Stimulated activated CD4-positive, alpha-beta T cell treated with anti-CD3 and anti-CD28 coated beads, Interleukin-2, amount 100 ng/mL, for 24 hours (primary cell): ENCODE measurements at regions not wholly inside any gene's neighbourhood (a gene's known extent, or its start where the extent isn't known, plus 50 kb on each side); places are given as distances from the start of the nearest gene placed in this dataset.
"Not testable (repeated sequence)": the region's sequence is repeated elsewhere in the genome, so short reads cannot be mapped to it uniquely, and the experiment has no call there.

Experiments
- DNase-seq, 2 donors: peaks; one replicate each; pipeline ENCODE4 v3.0.0-alpha.2; 2020

DNA sequence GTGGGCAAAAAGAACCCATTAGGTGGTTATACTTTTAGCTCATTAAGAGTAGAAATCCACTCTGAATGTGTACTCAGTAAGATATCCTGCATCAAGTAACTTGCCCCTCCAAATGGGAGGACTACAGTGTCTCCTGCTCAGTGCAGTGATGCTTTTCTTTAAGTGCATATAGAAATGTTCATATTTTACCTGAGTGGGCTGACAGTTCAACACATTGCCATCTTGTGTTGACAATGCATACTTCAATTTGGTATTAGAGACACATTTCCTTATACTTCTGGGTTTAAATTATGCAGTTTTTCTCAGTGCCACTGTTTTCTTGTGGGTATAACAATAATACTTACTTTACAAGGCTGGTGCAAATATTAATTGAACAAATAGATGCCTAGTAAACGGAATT is 318.6 kb upstream of the TMPRSS15 start:
- no peak for DNase-seq

DNA sequence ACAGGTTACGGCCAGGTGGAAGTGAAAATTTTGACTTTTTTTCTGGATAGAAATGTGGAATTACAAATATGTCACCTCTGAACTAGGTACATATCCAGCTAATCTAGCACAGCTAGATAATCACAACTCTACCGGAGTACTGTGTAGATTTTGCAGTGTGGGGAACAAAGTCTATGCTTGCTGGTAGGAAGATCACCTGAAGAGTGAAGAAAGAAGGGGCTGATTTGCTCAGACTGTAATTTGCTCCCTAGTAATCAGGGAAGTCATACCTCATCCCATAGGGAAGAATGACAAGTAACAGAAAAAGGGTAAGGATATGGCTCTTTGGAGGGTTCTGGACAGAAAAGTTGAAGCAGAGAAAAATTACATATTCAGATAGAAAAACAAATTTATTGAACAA is 319.6 kb upstream of the TMPRSS15 start:
- DNase-seq: no peak

DNA sequence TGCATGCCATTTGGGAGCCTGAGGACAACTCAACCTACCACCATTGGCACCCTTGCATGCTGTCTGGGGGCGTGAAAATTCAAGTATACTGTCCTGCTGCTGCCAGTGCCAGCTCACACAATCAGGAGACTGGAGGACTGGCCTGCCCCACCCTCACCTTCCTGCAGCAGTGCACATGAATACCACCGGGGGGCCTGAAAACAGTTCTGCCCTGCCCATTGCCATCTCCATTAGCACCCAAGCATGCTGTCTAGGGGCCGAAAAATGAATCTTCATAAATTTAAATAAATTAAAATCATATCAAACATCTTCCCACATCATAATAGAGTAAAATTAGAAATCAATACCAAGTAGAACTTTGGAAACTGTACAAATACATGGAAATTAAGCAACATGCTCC is 322.1 kb upstream of the TMPRSS15 start:
- no peak for DNase-seq

DNA sequence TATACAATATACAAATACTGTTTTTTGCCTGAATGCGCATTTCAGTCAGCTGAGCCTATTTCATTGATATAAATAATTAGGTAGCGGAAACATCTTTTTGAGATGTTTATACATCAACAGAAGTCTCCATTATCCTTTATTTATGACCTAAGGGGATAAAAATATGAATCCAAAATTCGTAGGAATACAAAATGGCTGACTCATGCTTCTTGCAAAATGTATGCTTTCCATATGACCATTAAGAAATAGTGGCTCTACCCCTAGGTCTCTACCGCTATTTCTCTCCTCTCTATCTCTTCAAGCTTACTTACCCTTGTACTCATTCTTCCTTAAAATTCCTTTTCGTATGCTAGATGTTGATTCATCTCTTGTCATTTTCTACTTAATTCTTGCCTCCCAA is 338.4 kb upstream of the TMPRSS15 start:
- DNase-seq: no peak

- no peak for DNase-seq
Observed at GRCh38 chr21:18743531-18743930, 339.9 kb upstream of the TMPRSS15 start.

DNA sequence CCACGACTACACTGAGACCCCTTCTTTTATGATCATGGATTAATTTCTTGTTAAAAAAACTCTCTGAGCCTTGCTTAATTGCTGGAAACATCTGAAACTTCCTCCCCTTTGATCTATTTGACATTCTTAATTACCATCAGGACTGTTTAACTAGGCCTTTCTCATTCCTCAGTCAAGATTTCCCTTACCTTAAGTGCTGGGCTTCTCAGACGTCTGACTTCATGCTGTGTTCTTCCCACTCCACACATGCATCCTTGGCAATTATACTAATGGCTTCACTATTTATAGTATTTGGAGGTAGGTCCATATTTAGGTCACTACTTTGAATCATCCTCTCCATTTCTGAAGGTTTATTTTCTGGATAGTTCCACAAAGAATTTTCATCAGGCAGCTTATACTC is 341.3 kb upstream of the TMPRSS15 start:
- no peak for DNase-seq

DNA sequence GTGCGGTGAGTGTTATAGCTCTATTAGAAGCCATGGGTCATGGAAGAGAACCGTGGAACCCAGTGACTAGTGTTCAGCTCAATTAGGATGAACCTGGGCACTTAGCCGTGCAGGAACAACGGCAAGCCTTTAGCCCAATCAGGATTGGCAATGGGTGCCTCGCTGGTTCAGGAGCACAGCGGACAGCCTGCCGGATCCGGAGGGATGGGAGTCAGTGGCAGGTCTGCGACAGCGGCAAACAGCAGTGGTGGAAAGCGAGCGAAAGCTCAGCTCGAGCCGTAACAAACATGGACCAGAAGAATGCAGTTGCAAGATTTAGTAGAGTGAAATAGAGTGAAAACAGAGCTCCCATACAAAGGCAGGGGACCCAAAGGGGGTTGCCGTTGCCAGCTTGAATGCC is 349.3 kb upstream of the TMPRSS15 start:
- DNase-seq: not testable (repeated sequence)

DNA sequence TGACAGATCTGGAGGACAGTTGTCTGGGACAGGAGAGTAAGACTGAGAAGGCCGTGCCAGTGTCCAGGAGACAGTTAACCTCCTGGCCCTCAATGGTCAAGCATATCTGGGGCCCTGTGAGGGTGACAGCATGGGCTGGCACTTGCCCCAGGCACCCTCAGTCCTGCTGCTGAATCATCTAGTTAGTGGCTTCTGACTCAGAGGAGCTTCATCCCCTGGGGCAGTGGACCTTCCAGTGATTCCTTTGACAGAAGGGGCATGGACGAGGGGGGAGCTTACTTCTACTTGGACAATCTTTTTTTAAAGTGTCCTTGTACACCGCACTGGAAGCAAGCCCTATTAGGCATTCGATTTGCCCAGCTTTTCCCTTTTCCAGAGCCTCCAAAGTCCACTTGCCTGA is 352.7 kb upstream of the TMPRSS15 start:
- DNase-seq: not testable (repeated sequence)

DNA sequence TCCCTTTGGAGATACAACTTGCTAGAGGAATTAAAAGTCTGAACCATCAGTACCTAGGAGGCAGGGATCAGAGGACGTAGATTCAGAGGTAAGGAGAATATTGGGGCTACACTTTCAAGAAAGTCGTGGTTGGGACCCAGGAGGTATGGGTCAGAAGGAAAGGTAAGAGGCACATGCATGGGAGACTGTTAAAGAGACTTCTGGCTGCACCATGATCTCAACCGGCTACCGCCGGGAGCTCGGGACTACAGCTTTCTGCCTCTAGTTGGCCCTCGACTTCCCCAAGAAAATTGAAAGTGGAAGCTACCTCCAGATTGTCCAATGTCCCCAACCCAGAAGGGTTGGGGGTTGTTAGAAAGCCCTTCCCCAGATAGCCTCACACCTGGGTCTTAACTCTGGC is 355.7 kb upstream of the TMPRSS15 start:
- DNase-seq: no peak

GRCh38 chr21:18759751-18760161 is 356.2 kb upstream of the TMPRSS15 start:
- DNase-seq: no peak

DNA sequence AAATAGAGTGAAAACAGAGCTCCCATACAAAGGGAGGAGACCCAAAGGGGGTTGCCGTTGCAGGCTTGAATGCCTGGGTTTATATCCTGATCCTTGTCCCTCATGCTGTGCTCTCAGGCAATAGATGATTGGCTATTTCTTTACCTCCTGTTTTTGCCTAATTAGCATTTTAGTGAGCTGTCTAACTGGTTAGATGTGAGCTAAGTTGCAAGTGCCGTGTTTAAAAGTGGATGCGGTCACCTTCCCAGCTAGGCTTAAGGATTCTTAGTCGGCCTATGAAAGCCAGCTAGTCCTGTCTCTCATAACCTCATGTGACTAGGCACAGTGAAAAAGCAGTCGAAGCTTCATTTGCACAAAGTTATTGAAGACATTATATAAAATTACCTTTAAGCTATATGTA is 356.7 kb upstream of the TMPRSS15 start:
- DNase-seq: no peak

- no peak for DNase-seq
Observed at GRCh38 chr21:18764720-18765119, 361.1 kb upstream of the TMPRSS15 start.

- DNase-seq: no peak
Observed at GRCh38 chr21:18769599-18769998, 366.0 kb upstream of the TMPRSS15 start.

DNA sequence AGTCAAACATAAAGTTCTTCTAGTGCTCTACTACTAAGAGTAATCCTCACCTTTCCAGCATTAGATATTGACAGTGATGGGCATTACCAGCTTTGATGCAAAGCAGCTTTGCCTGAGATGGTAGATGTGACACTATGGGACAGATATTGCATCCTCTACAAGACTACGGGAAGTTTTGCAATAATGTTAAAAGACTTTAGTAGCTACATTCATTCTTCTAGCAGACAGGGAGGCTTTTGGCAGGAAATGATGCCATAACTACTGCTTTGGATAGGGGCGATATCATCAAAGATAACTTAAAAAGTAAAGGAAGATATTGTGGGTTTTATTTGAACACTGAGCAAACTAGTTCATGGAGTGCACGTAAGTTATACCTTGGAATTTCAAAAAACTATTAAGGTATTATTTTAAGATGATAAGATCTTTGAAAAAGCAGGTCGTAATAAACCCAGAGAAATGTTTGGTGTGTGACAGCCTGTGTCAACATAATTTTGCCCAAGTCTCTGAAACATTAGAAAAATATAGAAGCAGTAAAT is 368.3 kb upstream of the TMPRSS15 start:
- DNase-seq: no peak

DNA sequence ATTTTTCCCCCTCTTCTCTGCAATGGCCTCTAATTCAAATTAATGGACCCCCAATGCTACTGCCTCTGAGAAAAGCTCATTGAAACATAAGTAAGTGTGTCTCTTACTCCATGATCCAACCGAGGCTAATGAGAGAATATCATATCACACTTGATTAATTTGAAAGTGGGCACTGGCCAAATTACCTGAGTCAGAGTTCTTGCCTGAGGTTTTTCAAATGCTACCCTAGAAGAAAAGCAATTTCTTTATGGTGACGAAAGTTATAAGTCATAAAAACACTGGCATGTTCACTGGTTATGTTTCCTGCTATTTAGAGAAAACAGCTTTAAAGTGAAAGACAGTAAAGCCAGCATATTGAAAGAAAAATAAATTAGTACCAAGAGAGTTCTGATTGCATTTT is 368.8 kb upstream of the TMPRSS15 start:
- no peak for DNase-seq

DNA sequence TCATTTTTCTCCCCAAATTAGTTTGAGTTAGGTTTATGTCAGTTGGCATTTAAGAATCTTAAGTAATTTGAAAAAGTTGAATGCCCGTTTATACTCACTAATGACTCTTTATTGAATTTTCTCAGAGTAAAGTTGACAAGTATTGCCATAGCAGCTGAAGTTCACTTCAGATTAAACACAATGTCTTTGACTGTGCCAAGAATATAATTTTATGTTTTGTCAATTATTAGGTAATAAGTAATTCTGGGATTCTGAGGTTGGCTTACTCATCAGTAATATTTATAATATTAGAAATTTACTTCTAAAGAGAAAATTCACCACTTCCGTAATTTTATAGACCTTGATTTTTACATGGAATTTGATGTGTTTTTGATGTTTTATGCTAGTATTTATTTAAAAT is 369.3 kb upstream of the TMPRSS15 start:
- DNase-seq: no peak

- no peak for DNase-seq
Observed at GRCh38 chr21:18776936-18777335, 373.4 kb upstream of the TMPRSS15 start.

DNA sequence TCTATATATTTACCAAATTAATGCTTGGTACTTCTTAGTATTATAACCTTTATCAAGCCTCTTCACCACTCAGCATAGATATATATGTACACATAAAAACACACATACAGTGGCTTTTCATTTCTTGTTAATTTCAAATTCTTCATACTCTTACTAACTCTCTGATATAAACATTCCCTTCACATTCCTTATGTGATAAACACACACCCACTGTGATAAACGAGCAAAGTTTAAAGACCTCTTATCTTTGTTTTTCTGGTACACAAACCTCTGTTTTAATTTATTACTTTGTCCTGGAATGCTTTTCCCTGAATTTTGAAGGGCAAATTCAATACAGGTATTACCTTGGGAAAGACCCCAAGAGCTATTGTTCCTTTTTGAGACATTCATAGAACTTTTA is 379.1 kb upstream of the TMPRSS15 start:
- no peak for DNase-seq

DNA sequence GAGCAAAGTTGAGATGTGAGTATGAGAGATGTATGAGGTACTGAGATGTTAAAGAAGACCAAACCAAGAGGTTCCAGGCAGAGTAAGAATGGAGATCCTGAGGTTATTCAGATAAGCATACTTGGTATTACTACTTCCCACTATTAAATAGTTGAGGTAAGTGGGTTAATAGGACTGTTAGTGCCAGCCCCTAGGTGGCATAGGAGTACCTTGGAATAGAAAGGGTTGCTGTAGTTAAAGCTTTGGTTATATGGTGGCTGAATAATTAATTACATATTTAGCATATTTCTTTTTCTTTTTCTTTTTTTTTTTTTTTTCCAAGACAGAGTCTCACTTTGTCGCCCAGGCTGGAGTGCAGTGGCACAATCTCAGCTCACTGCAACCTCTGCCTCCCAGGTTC is 397.9 kb upstream of the TMPRSS15 start:
- DNase-seq: no peak

DNA sequence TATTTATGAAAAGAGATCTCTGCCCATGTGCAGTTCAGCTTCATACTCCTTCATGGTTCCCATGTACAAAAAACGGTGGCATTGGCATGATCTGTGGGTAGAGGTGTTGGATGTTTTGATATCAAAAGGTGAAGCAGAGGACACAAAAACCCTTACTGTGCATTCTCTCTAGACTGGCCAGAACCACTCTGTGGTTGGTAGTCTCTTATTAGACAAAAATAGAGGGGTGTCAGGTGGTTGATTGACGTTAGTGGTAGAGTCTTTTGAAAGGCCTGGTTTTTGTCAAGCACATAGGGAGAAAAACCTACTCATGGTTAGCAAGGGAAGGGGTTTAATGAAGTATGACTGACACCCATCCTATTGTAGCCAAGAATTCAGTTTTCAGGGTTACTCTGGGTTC is 400.0 kb upstream of the TMPRSS15 start:
- DNase-seq: no peak

GRCh38 chr21:18810136-18810535 is 406.6 kb upstream of the TMPRSS15 start:
- DNase-seq: no peak

- no peak for DNase-seq
Observed at GRCh38 chr21:18812308-18812707, 408.7 kb upstream of the TMPRSS15 start.

DNA sequence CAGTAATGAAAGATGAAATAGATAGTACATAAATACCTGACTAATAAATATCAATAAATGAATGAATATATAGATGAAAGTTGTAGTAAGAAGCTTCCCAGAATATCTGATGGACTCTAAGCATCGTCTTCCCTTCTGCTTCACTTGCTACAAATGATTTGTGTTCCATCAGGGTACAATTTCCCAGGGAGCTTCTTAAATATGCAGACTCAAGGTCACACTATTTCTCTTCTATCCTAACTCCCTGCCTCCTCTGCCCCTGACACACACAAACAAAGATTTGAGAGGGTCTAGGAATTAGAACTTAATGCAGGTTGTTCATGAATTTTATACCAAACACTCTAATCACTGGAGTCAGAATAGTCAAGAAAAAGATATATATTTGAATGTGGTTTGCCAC is 415.9 kb upstream of the TMPRSS15 start:
- DNase-seq: no peak

GRCh38 chr21:18826562-18826961 is 423.0 kb upstream of the TMPRSS15 start:
- DNase-seq: no peak

- DNase-seq: no peak
Observed at GRCh38 chr21:18831942-18832676, 428.5 kb upstream of the TMPRSS15 start.
